ENCODE measurements at regions not wholly inside any gene's neighbourhood (a gene's known extent, or its start where the extent isn't known, plus 50 kb on each side); places are given as distances from the start of the nearest gene placed in this dataset.

DNA sequence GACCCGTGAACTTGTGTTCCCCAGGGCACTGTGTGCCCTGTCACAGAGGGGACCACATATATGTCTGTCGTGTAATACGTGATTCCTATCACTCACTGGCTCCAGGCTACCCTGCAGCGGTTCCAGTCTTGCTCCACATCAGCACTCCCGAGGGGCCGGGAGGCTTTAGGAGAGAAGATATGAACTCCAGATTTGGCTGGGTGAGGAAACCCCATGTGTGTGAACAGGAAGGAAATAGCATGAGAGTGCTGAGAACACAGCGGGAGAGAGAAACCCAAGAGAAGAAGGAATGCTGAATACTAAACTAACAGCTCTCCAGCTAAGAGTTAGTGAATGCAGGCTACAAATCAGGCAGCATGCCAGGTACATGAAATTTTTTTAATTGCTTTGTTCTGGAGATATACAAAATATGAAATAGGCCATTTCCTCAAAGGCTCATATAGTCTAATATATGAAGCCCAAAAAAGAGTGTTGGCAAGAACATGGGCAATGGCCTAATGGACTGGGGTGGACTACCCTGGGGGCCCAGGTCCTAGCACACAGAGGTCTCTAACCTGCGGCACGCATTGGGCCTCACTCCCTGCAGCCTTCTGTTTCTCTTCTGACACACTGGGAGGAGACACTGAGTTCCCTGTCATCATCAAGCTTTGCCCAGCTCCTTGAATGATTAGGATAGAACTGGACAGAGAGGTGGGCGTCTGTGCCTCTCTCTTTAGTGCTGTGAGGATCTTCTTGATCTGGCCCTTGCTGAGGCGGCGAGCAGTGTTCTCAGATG is 372.8 kb upstream of the RAB6C start:
- in situ Hi-C loops (cut with HindIII; ENCODE audit: low pct_unique_long_range_greater_than_20kb, low sequenced_read_pairs): no loop called here
- DNase-seq (ENCODE audit: low read depth): no peak

DNA sequence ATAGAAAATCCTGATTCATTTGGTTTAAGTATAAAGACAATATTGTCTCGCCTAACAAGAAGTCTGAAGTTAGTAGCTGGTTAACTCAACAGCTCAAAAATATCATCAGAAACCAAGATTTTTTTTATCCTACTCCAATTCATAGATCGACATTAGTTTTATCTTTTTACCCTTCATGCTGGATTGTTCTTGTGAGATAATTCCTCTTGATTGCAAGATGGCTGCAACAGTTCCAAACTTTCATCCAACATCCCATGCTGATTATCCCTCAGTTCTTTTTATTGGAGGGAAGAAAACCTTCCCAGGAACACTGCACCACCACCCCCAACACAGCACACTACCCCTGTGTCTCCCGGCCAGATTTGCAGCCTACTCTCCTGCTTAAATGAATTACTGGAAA is 370.2 kb upstream of the RAB6C start:
- in situ Hi-C loops (cut with HindIII; ENCODE audit: low pct_unique_long_range_greater_than_20kb, low sequenced_read_pairs): no loop called here
- DNase-seq (ENCODE audit: low read depth): no peak

DNA sequence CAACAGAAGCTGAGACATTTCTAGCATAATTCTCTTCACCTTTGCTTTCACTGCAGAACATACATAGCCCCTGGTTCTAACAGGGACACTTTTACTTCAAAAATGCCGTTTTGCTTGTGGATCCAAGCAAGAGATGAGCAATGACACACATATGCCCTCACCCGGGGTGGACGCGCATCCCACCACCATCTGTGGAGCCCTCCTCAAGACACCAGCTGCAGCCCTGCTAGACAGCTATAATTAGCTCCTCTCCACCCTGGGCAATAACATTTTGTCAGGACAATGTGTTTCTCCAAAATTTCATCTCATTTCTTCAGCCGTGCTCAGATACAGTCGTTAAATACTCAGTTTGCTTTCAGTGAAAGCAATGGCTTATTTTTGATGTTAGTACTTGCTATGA is 368.7 kb upstream of the RAB6C start:
- DNase-seq (ENCODE audit: low read depth): no peak
- in situ Hi-C loops (cut with HindIII; ENCODE audit: low pct_unique_long_range_greater_than_20kb, low sequenced_read_pairs): no loop called here

DNA sequence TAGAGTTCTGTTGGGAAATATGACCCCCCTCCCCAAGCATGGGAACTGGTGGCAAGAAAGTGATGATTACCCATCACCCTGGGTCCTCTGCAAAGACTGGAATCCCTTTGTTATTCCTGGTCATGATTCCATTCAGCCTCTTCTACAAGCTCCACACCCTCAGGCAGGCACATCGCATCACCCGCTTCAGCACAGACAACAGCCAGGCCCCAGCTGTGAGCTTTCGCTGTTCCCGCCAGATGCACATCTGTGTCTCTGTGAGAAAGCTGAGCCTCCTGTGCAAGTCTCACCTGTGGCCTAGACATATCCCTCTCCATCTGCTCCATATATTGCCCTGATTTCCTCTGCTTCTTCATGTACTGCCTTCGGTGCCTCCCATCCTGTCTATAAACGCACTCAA is 368.0 kb upstream of the RAB6C start:
- DNase-seq (ENCODE audit: low read depth): no peak
- in situ Hi-C loops (cut with HindIII; ENCODE audit: low pct_unique_long_range_greater_than_20kb, low sequenced_read_pairs): no loop called here

DNA sequence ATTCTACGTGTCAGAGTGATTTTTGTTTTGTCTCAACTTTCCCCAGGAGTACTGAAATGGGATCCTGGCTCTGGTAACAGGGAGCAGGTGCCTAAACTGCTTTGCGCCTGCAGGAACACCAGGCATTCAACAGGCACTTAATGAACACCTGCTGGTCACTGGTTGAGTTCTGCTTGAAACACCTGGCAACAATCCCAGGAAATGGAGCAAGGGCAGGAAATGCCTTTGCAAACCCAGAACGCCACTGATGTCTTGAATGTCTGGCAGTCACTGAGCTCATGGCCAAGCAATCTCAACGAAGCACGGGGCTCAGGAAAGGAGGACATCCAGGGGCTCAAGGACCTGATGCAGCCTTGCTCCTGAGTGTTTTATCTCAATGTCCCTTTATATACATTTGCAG is 360.0 kb upstream of the RAB6C start:
- in situ Hi-C loops (cut with HindIII; ENCODE audit: low pct_unique_long_range_greater_than_20kb, low sequenced_read_pairs): no loop called here
- no peak for DNase-seq (ENCODE audit: low read depth)

DNA sequence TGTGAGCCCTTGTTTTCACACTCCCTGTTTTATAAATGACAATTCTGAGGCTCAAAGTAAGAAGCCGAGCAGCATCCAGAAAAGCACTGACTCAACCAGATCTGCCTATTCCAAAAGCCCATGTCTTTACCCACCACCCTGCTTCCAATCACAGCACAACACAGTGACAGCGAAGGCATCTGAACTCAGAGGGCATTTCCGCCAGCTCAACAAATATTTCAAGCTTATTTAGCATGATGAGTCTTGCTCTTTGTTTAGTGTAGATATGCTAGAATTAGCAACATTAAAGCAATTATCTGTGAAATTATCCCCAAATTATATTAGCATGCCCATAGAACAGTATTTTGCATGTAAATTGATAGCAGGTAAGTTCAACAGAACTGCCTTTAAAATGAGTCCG is 359.1 kb upstream of the RAB6C start:
- DNase-seq (ENCODE audit: low read depth): no peak
- in situ Hi-C loops (cut with HindIII; ENCODE audit: low pct_unique_long_range_greater_than_20kb, low sequenced_read_pairs): no loop called here

DNA sequence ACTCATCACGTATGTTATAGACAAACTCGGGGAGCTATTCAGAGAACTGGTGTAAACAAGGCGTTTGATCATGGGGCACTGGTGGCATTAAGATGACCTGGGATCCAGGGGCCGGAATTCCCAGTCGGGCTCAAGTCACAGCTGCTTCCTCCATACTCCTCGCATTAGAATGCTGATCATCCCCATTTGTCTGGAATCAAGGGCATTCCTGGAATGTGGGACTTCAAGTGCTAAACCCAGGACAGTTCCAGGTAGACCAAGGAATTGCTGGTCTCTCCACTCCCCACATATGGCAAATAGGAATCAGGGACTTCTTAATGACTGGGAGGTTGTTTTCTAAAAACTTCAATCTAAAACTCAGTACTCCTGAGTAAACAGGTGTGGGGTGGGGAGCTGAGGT is 355.7 kb upstream of the RAB6C start:
- no peak for DNase-seq (ENCODE audit: low read depth)
- in situ Hi-C loops (cut with HindIII; ENCODE audit: low pct_unique_long_range_greater_than_20kb, low sequenced_read_pairs): no loop called here

DNA sequence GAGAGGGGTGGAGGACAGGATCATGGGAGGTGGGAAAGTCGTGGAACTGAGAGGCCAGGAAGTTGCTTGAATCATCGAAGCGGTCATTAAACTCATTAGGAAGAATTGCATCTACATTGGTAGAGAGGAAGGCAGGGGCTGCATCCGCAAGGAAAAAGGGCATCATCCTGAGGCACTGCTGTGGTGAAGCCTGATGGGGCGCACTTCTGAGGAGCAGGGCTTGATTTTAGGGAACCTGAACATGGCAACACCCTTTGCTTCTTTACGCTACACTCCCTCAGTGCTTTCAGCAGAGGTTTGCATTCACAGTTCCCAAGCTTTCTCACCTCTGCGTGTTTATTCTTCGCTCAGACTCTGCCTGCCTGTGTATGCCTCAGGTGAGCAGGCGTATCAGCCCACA is 352.0 kb upstream of the RAB6C start:
- in situ Hi-C loops (cut with HindIII; ENCODE audit: low pct_unique_long_range_greater_than_20kb, low sequenced_read_pairs): no loop called here
- DNase-seq (ENCODE audit: low read depth): no peak

DNA sequence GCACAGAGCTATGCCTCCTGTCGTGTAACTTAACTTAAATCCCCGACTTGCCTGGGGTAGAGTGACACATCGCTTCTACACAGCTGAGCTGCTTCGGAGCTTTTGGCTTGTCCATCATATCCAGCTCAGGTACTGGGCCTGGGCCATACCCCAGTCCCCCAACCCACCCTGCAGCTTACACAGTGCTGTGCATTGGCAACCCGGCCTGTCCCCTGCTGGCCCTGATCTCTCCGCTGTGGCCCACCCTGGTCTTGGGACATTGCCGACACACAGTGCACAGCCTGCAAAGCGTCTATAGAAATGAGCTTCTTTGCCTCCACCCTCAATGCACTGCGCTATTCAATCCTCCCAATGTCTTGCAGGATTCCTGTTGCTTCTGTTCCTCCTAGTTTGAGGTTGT is 342.8 kb upstream of the RAB6C start:
- in situ Hi-C loops (cut with HindIII; ENCODE audit: low pct_unique_long_range_greater_than_20kb, low sequenced_read_pairs): no loop called here
- no peak for DNase-seq (ENCODE audit: low read depth)

DNA sequence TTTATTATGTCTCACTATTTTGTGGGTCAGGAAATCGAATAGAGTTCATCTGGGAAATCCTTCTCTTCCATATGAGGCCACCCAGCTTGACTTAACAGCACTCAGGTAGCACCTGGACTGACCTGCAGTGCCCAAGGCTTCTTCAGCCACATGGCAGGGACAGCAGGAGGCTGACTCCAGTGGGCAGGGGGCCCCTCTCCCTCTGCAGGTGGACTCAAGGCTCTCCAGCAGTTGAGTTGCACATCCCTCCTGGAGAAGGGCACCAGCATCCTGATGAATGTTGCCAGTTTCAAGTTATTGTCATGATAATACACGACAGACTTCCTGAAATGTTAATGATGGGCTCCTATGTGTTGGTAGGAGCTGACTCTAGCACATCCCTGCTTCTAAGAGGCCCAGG is 338.1 kb upstream of the RAB6C start:
- DNase-seq (ENCODE audit: low read depth): no peak
- in situ Hi-C loops (cut with HindIII; ENCODE audit: low pct_unique_long_range_greater_than_20kb, low sequenced_read_pairs): no loop called here

DNA sequence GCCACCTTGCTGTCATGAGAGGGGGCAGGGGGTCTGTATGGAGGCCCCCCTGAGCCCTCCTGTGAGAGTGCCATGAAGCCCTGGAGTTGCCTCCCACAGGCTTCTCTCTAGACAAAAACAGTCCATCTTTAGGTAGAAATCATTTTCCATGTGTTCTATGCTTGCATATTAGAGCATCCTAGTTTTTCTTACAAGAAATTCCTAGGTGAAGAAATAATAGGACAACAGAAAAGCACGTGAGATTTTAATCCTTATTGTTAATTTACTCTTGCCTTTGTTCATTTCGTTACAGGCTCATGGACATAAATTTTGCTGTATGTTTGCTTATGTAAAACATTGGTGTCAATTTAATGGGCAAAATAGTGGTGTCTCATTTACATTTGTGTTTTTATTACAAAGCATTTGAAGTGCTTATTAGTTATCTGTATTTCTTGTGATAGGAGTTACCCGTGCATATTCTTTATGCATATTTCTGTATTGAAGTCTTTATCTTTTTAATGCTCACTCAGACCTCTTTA is 336.9 kb upstream of the RAB6C start:
- in situ Hi-C loops (cut with HindIII; ENCODE audit: low pct_unique_long_range_greater_than_20kb, low sequenced_read_pairs): no loop called here
- DNase-seq (ENCODE audit: low read depth): no peak

DNA sequence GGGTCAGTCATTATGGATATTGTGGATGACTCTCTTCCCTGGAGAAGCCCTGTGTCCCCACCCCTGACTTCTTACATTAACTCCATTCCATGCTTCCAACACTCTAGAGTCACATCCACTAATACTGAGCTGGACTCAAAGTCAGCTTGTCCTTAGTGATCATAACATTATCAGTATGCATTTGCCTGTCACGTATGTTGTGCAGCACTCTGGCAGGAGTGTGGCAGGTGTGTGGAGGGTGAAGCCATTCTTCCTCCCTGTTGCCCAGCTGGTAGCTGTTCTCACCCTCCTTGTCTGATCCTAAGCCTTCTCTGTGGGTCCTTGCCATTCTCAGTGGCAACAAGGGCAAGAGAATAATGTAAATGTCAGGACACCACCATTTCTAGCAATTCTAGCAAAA is 334.1 kb upstream of the RAB6C start:
- DNase-seq (ENCODE audit: low read depth): no peak
- in situ Hi-C loops (cut with HindIII; ENCODE audit: low pct_unique_long_range_greater_than_20kb, low sequenced_read_pairs): no loop called here

DNA sequence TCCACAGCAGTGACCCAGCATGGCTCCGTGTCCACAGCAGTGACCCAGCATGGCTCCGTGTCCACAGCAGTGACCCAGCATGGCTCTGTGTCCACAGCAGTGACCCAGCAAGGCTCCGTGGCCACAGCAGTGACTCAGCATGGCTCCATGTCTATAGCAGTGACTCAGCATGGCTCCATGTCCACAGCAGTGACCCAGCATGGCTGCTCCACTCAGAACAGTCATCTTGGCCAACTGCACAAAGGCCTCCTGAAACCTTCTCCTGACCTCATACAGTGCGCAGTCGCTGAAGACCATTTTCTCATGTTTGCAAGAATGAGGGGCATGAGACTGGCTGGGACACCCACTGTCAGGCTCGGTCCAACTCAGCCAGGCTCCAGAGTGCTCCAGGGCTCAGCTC is 333.4 kb upstream of the RAB6C start:
- in situ Hi-C loops (cut with HindIII; ENCODE audit: low pct_unique_long_range_greater_than_20kb, low sequenced_read_pairs): no loop called here
- no peak for DNase-seq (ENCODE audit: low read depth)

DNA sequence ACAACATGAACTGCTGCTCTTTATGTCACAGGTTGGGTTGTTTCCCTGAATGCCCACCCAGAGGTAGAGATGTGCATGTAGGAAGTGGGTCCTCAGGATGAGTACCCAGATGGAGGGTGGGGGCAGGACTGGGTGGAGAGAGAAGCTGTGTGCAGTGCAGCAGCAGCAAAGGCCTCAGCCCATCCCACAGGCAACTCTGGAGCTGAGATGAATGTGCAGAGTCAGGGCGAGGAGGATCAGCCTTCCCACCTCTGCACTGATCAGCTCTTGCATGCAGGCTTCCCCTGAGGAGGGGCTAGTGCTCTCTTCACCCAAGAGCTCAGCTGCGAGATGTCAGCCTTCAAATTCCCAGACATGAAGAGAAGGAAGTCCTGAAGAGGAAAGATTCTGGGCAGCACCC is 326.2 kb upstream of the RAB6C start:
- in situ Hi-C loops (cut with HindIII; ENCODE audit: low pct_unique_long_range_greater_than_20kb, low sequenced_read_pairs): no loop called here
- no peak for DNase-seq (ENCODE audit: low read depth)

DNA sequence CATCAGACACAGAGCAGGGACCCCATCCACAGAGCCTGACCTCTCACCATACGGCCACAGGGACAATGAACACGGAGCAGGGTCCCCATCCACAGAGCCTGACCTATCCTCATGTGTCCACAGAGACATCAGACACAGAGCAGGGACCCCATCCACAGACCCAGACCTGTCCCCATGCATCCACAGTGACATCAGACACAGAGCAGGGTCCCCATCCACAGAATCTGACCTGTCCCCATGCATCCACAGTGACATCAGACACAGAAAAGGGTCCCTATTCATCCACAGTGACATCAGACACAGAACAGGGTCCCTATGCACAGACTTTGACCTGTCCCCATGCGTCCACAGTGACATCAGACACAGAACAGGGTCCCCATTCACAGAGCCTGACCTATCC is 325.1 kb upstream of the RAB6C start:
- DNase-seq (ENCODE audit: low read depth): no peak
- in situ Hi-C loops (cut with HindIII; ENCODE audit: low pct_unique_long_range_greater_than_20kb, low sequenced_read_pairs): no loop called here

DNA sequence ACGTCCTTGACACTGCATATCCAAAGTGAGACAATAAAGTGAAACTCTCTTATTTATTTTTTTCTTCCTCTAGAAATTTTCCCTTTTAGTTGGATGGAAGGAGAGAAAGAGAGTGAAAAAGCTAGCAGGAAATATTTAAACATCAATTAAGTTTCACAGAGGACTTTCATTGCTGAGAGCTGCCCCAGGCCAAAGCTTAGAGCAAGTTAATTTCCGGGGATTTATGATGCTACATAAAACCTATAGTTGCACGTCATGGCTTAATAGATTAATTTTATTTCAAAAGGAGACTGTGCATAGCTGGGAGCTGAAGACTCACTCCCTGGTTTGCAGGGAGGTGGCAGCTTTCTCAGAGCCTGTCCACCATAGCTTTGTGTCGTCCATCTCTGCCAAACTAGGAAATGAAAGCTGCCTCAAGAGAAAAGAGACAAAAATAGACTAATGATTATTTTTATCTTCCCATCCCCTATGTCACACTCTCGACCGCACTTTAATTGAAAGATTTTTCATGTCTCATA is 323.3 kb upstream of the RAB6C start:
- in situ Hi-C loops (cut with HindIII; ENCODE audit: low pct_unique_long_range_greater_than_20kb, low sequenced_read_pairs): no loop called here
- no peak for DNase-seq (ENCODE audit: low read depth)

DNA sequence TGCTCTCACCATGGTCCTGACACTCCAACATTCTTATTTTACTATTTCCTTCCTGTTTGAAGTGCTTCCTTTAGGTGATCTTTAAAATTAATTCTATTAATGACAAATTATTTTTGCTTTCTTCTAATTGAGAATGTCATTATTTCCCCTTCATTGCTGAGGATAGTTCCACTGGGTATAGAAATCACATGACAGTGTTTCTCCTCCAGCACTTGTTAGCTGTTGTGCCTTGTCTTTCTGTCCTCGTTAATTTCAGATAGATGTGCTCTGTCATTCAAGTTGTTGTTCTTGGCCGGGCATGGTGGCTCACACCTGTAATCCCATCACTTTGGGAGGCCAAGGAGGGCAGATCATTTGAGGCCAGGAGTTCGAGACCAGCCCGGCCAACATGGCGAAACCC is 321.0 kb upstream of the RAB6C start:
- in situ Hi-C loops (cut with HindIII; ENCODE audit: low pct_unique_long_range_greater_than_20kb, low sequenced_read_pairs): no loop called here
- no peak for DNase-seq (ENCODE audit: low read depth)

DNA sequence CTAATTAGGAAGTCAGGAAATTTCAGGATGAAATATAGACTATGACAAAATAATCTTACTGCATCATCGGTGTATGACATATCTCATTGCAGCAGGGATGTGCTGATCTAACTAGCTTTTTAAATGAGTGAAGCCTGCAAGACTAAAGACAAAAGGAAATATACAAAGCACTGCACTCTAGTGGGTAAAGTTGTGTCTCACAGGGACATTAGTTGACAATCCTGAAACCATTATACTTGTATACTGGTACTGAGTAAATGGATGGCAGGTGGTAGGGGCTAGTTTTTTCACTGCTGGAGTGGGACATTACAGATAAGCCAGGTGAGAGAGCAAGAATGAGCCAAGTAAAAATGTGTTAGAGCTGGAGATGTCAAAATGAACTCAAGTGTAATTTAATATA is 317.5 kb upstream of the RAB6C start:
- DNase-seq (ENCODE audit: low read depth): no peak
- in situ Hi-C loops (cut with HindIII; ENCODE audit: low pct_unique_long_range_greater_than_20kb, low sequenced_read_pairs): no loop called here

DNA sequence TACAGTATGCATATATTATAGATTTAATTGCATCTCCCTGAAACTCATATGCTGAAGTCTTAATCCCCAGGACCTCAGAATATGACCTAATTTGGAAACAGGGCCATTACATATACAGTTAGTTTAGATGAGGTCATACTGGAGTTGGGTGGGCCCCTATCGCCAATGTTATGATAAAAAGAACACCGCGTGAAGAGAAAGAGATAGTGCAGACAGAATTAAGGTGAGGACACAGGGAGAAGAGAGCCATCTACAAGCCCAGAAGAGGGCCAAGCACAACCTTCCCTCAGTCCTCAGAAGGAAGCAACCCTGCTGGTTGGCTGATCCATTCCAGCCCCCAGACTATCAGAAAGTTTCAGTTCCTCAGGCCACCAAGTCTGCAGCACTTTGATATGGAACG is 311.9 kb upstream of the RAB6C start:
- no peak for DNase-seq (ENCODE audit: low read depth)
- in situ Hi-C loops (cut with HindIII; ENCODE audit: low pct_unique_long_range_greater_than_20kb, low sequenced_read_pairs): no loop called here

DNA sequence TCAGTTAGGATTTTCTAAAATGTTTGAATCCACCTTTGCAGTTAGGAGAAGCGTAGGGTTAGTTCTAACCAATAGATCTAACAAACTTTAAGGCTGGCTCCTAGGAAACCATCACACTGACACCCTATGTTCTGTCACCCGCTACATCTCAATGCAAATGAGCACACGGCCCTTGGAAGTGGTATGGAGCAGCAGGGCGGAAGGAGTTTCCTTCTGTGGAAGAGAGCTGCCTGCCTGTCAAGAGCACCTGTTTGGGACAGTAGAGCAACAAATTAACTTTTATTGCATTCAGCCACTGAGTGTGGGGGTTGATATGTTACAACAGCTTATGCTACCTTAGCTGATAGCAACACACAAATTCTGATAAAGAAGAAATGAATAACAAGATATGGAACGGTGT is 306.9 kb upstream of the RAB6C start:
- in situ Hi-C loops (cut with HindIII; ENCODE audit: low pct_unique_long_range_greater_than_20kb, low sequenced_read_pairs): no loop called here
- DNase-seq (ENCODE audit: low read depth): no peak

Measured in Caki2 (cell line).